AG09309 (cell line): ENCODE measurements at regions not wholly inside any gene's neighbourhood (a gene's known extent, or its start where the extent isn't known, plus 50 kb on each side); places are given as distances from the start of the nearest gene placed in this dataset.

ENCODE experiments used
- DNase-seq: peaks from one replicate; pipeline ENCODE4 v3.0.0-alpha.2; 2010; ENCODE audit warnings: low read depth
- H3K4me3 ChIP-seq: 2 replicates; pipeline ENCODE4 v1.5.1; 2011; ENCODE audit warnings: mild to moderate bottlenecking, low read depth, low read length, moderate library complexity; ENCODE audit not compliant: control insufficient read depth
- CTCF ChIP-seq: IDR thresholded peaks from 2 replicates; pipeline ENCODE4 v1.5.1; 2011; ENCODE audit warnings: mild to moderate bottlenecking, low read depth, low read length, inconsistent platforms; ENCODE audit not compliant: insufficient read depth, control insufficient read depth; ENCODE audit errors: missing control alignments

GRCh38 chr5:68875351-68875750 is 218.5 kb upstream of the SLC30A5 start:
- DNase-seq, result no peak
- no peak for TF ChIP-seq CTCF
- H3K4me3 ChIP-seq, result no peak overlapping the region

- DNase-seq, result no peak
- no peak overlapping the region for H3K4me3 ChIP-seq
- no peak for TF ChIP-seq CTCF
Measured at GRCh38 chr5:68883436-68883835, 210.4 kb upstream of the SLC30A5 start.

- DNase-seq, result no peak
- H3K4me3 ChIP-seq, result no peak overlapping the region
Measured at GRCh38 chr5:68884144-68884754, 209.6 kb upstream of the SLC30A5 start.

GRCh38 chr5:68884883-68885282 is 208.9 kb upstream of the SLC30A5 start:
- DNase-seq, result no peak
- TF ChIP-seq CTCF, result peak; percentile 40
- H3K4me3 ChIP-seq, result no peak overlapping the region

More at GRCh38 chr5:68884144-68884754, 209.6 kb upstream of the SLC30A5 start:
- no peak for TF ChIP-seq CTCF

GRCh38 chr5:68886814-68887213 is 207.0 kb upstream of the SLC30A5 start:
- TF ChIP-seq CTCF, result no peak
- H3K4me3 ChIP-seq, result no peak overlapping the region
- DNase-seq, result no peak

GRCh38 chr5:68891718-68892117 is 202.1 kb upstream of the SLC30A5 start:
- no peak for DNase-seq
- H3K4me3 ChIP-seq, result no peak overlapping the region
- TF ChIP-seq CTCF, result no peak
